ENCODE measurements at regions not wholly inside any gene's neighbourhood (a gene's known extent, or its start where the extent isn't known, plus 50 kb on each side); places are given as distances from the start of the nearest gene placed in this dataset.
A peak's percentile ranks its signal among the peaks of the same experiment; 100 is the strongest.

GRCh38 chr5:124972703-124973102 lies 226.3 kb upstream of the ZNF608 start:
- POLR2A ChIA-PET, result no interaction called here
- no TSS peak for BruUV-seq (replicated peaks)
- CTCF ChIA-PET, result no interaction called here
- no peak overlapping the region for H3K27ac ChIP-seq (ENCODE audit: low read length)
- H3K9me3 ChIP-seq (ENCODE audit: control insufficient read depth, insufficient read depth, low read depth, low read length), result no peaks in the 10 kb centered on the region
- no peak for TF ChIP-seq POLR2AphosphoS5 (IDR thresholded peaks at IDR 0.05; ENCODE audit: low read depth, low read length)
- TF ChIP-seq TCF7L2 (IDR thresholded peaks at IDR 0.05; ENCODE audit: low read depth, low read length), result no peak
- TF ChIP-seq, protein P1, sequence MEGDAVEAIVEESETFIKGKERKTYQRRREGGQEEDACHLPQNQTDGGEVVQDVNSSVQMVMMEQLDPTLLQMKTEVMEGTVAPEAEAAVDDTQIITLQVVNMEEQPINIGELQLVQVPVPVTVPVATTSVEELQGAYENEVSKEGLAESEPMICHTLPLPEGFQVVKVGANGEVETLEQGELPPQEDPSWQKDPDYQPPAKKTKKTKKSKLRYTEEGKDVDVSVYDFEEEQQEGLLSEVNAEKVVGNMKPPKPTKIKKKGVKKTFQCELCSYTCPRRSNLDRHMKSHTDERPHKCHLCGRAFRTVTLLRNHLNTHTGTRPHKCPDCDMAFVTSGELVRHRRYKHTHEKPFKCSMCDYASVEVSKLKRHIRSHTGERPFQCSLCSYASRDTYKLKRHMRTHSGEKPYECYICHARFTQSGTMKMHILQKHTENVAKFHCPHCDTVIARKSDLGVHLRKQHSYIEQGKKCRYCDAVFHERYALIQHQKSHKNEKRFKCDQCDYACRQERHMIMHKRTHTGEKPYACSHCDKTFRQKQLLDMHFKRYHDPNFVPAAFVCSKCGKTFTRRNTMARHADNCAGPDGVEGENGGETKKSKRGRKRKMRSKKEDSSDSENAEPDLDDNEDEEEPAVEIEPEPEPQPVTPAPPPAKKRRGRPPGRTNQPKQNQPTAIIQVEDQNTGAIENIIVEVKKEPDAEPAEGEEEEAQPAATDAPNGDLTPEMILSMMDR (IDR thresholded peaks at IDR 0.05), result peak; percentile 26; the same call in 1 of the 2 replicates
- TF ChIP-seq REST (IDR thresholded peaks at IDR 0.05; ENCODE audit: insufficient read depth in 1 of 2, low read depth in 2 of 2, low read length in 1 of 2), result no peak
- no peaks in the 10 kb centered on the region for H3K36me3 ChIP-seq (ENCODE audit: control insufficient read depth, insufficient read depth, low read length)
- DNase-seq (ENCODE audit: low read depth, low spot score) (no peak), ATAC-seq (no peak)
- intact Hi-C loops (cut with micrococcal nuclease; ENCODE audit: unreplicated experiment) (no loop called here), in situ Hi-C loops (cut with HindIII; ENCODE audit: low pct_unique_long_range_greater_than_20kb, low sequenced_read_pairs) (no loop called here)
- H3K4me1 ChIP-seq (ENCODE audit: control insufficient read depth, insufficient read depth, low read length), result no peaks in the 10 kb centered on the region
- no peak overlapping the region for H3K4me3 ChIP-seq (ENCODE audit: low read depth in 2 of 2, low read length in 2 of 2)
- H3K27me3 ChIP-seq (ENCODE audit: control insufficient read depth, insufficient read depth, low read length), result no peaks in the 10 kb centered on the region

DNA sequence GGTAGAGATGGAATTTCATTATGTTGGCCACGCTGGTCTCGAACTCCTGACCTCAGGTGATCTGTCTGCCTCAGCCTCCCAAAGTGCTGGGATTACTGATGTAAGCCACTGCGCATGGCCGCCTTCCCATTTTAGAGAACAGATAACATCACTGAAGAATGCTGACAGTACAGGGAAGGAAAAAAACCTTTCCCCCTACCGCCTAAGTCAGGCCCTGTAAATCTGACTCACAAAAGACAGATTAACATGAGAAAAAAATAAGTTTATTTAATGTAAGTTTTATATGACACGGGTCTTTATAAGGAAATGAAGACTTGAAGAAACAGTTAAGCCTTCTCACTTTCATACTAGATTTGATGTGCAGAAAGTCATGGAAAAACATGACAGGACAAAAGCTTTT lies 227.2 kb upstream of the ZNF608 start:
- CTCF ChIA-PET, result no interaction called here
- ATAC-seq, result no peak

More for the DNA sequence above, 227.2 kb upstream of the ZNF608 start:
- BruUV-seq (replicated peaks), result no TSS peak
- no peak for TF ChIP-seq SIN3A (IDR thresholded peaks at IDR 0.05; ENCODE audit: borderline replicate concordance, insufficient read depth, low read depth, low read length)
- TF ChIP-seq TCF7L2 (IDR thresholded peaks at IDR 0.05; ENCODE audit: low read depth, low read length), result no peak
- TF ChIP-seq POLR2AphosphoS5 (IDR thresholded peaks at IDR 0.05; ENCODE audit: low read depth, low read length), result no peak
- TF ChIP-seq, protein P1 (IDR thresholded peaks at IDR 0.05), result no peak
- TF ChIP-seq REST (IDR thresholded peaks at IDR 0.05; ENCODE audit: insufficient read depth in 1 of 2, low read depth in 2 of 2, low read length in 1 of 2), result no peak
- POLR2A ChIA-PET, result no interaction called here
- H3K36me3 ChIP-seq (ENCODE audit: control insufficient read depth, insufficient read depth, low read length), result no peaks in the 10 kb centered on the region
- no peak overlapping the region for H3K4me3 ChIP-seq (ENCODE audit: low read depth in 2 of 2, low read length in 2 of 2)
- H3K4me1 ChIP-seq (ENCODE audit: control insufficient read depth, insufficient read depth, low read length), result no peaks in the 10 kb centered on the region
- DNase-seq (ENCODE audit: low read depth, low spot score), result no peak
- in situ Hi-C loops (cut with HindIII; ENCODE audit: low pct_unique_long_range_greater_than_20kb, low sequenced_read_pairs) (no loop called here), intact Hi-C loops (cut with micrococcal nuclease; ENCODE audit: unreplicated experiment) (no loop called here)
- H3K27me3 ChIP-seq (ENCODE audit: control insufficient read depth, insufficient read depth, low read length), result no peaks in the 10 kb centered on the region
- peak overlapping the region; percentile 3; the same call in 1 of the 2 replicates for H3K27ac ChIP-seq (ENCODE audit: low read length)
- H3K9me3 ChIP-seq (ENCODE audit: control insufficient read depth, insufficient read depth, low read depth, low read length), result no peaks in the 10 kb centered on the region
